Endothelial cell of umbilical vein (primary cell): ENCODE measurements at regions not wholly inside any gene's neighbourhood (a gene's known extent, or its start where the extent isn't known, plus 50 kb on each side); places are given as distances from the start of the nearest gene placed in this dataset.

Experiments
- CTCF ChIP-seq, 2 donors: IDR thresholded peaks; 1 replicate in 1 of 2; 2 replicates in 1 of 2; pipeline ENCODE4 v1.5.1; 2011; ENCODE audit warnings: low read length in 2 of 2, mild to moderate bottlenecking in 2 of 2, moderate library complexity in 2 of 2, control low read depth in 1 of 2, inconsistent platforms in 1 of 2, low read depth in 1 of 2; ENCODE audit not compliant: insufficient read depth in 1 of 2; ENCODE audit errors: extremely low read depth in 1 of 2
- EZH2 ChIP-seq: IDR thresholded peaks from 2 replicates; pipeline ENCODE4 v1.6.1; 2012; ENCODE audit warnings: borderline replicate concordance, low read depth, mild to moderate bottlenecking, moderate library complexity, low read length, inconsistent platforms; ENCODE audit not compliant: severe bottlenecking
- FOS ChIP-seq: IDR thresholded peaks from 2 replicates; pipeline ENCODE4 v1.6.1; 2011; ENCODE audit warnings: mild to moderate bottlenecking, low read length, moderate library complexity, borderline replicate concordance; ENCODE audit not compliant: insufficient read depth
- GATA2 ChIP-seq: IDR thresholded peaks from 2 replicates; pipeline ENCODE4 v1.7.0; 2011; ENCODE audit warnings: low read depth, mild to moderate bottlenecking, moderate library complexity, mixed read lengths, low read length; ENCODE audit not compliant: insufficient read length, insufficient read depth
- JUN ChIP-seq: IDR thresholded peaks from 2 replicates; pipeline ENCODE4 v1.6.1; 2011; ENCODE audit warnings: borderline replicate concordance, low read depth; ENCODE audit not compliant: insufficient read length, insufficient read depth
- MAX ChIP-seq: IDR thresholded peaks from 2 replicates; pipeline ENCODE4 v1.6.1; 2011; ENCODE audit not compliant: insufficient read depth, insufficient read length
- MYC ChIP-seq: IDR thresholded peaks from one replicate; pipeline ENCODE4 v1.6.1; 2011; ENCODE audit warnings: mild to moderate bottlenecking, low read depth, low read length
- POLR2A ChIP-seq: IDR thresholded peaks from 2 replicates; pipeline ENCODE4 v1.6.1; 2012; ENCODE audit warnings: low read depth, mild to moderate bottlenecking, control low read depth, low read length
- POLR2AphosphoS5 ChIP-seq: IDR thresholded peaks from 2 replicates; pipeline ENCODE4 v1.6.1; 2012; ENCODE audit warnings: low read depth, mild to moderate bottlenecking, control low read depth, low read length, moderate library complexity; ENCODE audit not compliant: insufficient read depth

- TF ChIP-seq CTCF (IDR thresholded peaks at IDR 0.05; ENCODE audit: extremely low read depth in 1 of 2, insufficient read depth in 1 of 2, low read depth in 1 of 2, low read length in 2 of 2) (no peak), EZH2 (no peak), POLR2A (no peak), FOS (no peak), POLR2AphosphoS5 (no peak), GATA2 (no peak), MAX (no peak), JUN (no peak), MYC (no peak)
Measured at GRCh38 chr3:115359536-115359935, 212.4 kb upstream of the ZBTB20 start.
